ENCODE measurements at regions not wholly inside any gene's neighbourhood (a gene's known extent, or its start where the extent isn't known, plus 50 kb on each side); places are given as distances from the start of the nearest gene placed in this dataset.

GRCh38 chr5:167831754-167832504, 459.5 kb upstream of the WWC1 start:
- dilution Hi-C loops (cut with MboI; ENCODE audit: extremely low pct_ligation_motif_present, low sequenced_read_pairs): no loop called here
- POLR2A ChIA-PET: no interaction called here

More at GRCh38 chr5:167831754-167832504, 459.5 kb upstream of the WWC1 start:
- H3K36me3 ChIP-seq (ENCODE audit: control insufficient read depth in 2 of 2, extremely low read depth in 1 of 2, insufficient read depth in 2 of 2, low read length in 2 of 2): no peaks in the 10 kb centered on the region
- H3K4me1 ChIP-seq (ENCODE audit: control insufficient read depth, extremely low read depth, insufficient read depth, low read length): no peaks in the 10 kb centered on the region
- no peak overlapping the region for H2AFZ ChIP-seq (ENCODE audit: low read depth, low read length)
- intact Hi-C loops (cut with micrococcal nuclease): no loop called here
- H3K27ac ChIP-seq (ENCODE audit: insufficient read depth, low read depth, low read length): no peak overlapping the region
- no TSS peak for BruUV-seq (replicated peaks)
- H3K9me3 ChIP-seq (replicated peaks; ENCODE audit: control insufficient read depth, insufficient read depth, low read length): peaks cover 7% of the 10 kb centered on the region
- H3K4me3 ChIP-seq (replicated peaks in 1 of 3; ENCODE audit: insufficient read depth in 1 of 3, low read depth in 1 of 3, low read length in 3 of 3): no peak overlapping the region
- CTCF ChIA-PET: no interaction called here
- TF ChIP-seq POLR2AphosphoS5 (IDR thresholded peaks at IDR 0.05; ENCODE audit: insufficient read depth, low read depth, low read length): no peak
- TF ChIP-seq MYC (IDR thresholded peaks at IDR 0.05; ENCODE audit: low read depth, low read length): no peak
- TF ChIP-seq MAX (IDR thresholded peaks at IDR 0.05; ENCODE audit: insufficient read depth, insufficient read length): no peak
- no peak for TF ChIP-seq POLR2A (IDR thresholded peaks at IDR 0.05; ENCODE audit: low read depth, low read length)
- TF ChIP-seq FOS (IDR thresholded peaks at IDR 0.05; ENCODE audit: borderline replicate concordance, insufficient read depth, low read length): no peak
- TF ChIP-seq JUN (IDR thresholded peaks at IDR 0.05; ENCODE audit: borderline replicate concordance, insufficient read depth, insufficient read length, low read depth): no peak
- TF ChIP-seq GATA2 (IDR thresholded peaks at IDR 0.05; ENCODE audit: insufficient read depth, insufficient read length, low read depth, low read length): no peak
- TF ChIP-seq, protein P1, sequence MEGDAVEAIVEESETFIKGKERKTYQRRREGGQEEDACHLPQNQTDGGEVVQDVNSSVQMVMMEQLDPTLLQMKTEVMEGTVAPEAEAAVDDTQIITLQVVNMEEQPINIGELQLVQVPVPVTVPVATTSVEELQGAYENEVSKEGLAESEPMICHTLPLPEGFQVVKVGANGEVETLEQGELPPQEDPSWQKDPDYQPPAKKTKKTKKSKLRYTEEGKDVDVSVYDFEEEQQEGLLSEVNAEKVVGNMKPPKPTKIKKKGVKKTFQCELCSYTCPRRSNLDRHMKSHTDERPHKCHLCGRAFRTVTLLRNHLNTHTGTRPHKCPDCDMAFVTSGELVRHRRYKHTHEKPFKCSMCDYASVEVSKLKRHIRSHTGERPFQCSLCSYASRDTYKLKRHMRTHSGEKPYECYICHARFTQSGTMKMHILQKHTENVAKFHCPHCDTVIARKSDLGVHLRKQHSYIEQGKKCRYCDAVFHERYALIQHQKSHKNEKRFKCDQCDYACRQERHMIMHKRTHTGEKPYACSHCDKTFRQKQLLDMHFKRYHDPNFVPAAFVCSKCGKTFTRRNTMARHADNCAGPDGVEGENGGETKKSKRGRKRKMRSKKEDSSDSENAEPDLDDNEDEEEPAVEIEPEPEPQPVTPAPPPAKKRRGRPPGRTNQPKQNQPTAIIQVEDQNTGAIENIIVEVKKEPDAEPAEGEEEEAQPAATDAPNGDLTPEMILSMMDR (IDR thresholded peaks at IDR 0.05; ENCODE audit: extremely low read depth in 1 of 2, insufficient read depth in 1 of 2, low read depth in 1 of 2, low read length in 2 of 2): no peak
- no peak for TF ChIP-seq EZH2 (IDR thresholded peaks at IDR 0.05; ENCODE audit: borderline replicate concordance, low read depth, low read length, severe bottlenecking)
- DNase-seq (ENCODE audit: low read depth, low spot score): no peak
- H3K79me2 ChIP-seq (ENCODE audit: control insufficient read depth, insufficient read depth, low read length): no peaks in the 10 kb centered on the region
- no peaks in the 10 kb centered on the region for H3K9me1 ChIP-seq (replicated peaks; ENCODE audit: control insufficient read depth, extremely low read depth, insufficient read depth, low read length)
- H4K20me1 ChIP-seq (replicated peaks; ENCODE audit: control insufficient read depth, extremely low read depth, insufficient read depth, low read length): no peaks in the 10 kb centered on the region
- no peak for FAIRE-seq
- H3K9ac ChIP-seq (replicated peaks; ENCODE audit: extremely low read depth, insufficient read depth, low read length): no peak overlapping the region
- H3K4me2 ChIP-seq (ENCODE audit: insufficient read depth, low read length): no peak overlapping the region
- no peaks in the 10 kb centered on the region for H3K27me3 ChIP-seq (ENCODE audit: control insufficient read depth in 2 of 2, insufficient read depth in 2 of 2, low read length in 2 of 2)

All from endothelial cell of umbilical vein (primary cell).